Fibroblast of skin of right biceps (primary cell): ENCODE measurements at regions not wholly inside any gene's neighbourhood (a gene's known extent, or its start where the extent isn't known, plus 50 kb on each side); places are given as distances from the start of the nearest gene placed in this dataset.
"Not testable (repeated sequence)": the region's sequence is repeated elsewhere in the genome, so short reads cannot be mapped to it uniquely, and the experiment has no call there.

Experiments used
- DNase-seq: peaks from one replicate; pipeline ENCODE4 v3.0.0-alpha.2; 2013

DNA sequence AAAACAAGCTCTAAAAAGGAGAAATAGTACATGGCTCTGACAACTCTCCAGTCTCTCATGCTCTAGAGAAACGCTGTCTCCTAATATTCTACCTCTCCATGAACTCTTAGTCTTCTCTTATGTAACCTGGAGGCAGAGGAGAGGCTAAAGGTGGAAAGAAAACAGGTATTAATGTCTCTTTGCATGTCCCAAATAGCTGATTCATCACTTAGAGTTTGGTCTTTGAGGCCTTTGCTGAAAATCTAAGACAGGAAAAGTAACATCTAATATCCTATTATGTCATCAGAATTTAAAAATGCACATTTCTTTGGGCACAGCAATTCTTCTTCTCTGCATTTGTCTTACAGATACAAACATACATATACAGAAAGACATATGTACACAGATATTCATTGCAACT is 127.2 kb downstream of the DHRS2 start:
- no peak for DNase-seq

DNA sequence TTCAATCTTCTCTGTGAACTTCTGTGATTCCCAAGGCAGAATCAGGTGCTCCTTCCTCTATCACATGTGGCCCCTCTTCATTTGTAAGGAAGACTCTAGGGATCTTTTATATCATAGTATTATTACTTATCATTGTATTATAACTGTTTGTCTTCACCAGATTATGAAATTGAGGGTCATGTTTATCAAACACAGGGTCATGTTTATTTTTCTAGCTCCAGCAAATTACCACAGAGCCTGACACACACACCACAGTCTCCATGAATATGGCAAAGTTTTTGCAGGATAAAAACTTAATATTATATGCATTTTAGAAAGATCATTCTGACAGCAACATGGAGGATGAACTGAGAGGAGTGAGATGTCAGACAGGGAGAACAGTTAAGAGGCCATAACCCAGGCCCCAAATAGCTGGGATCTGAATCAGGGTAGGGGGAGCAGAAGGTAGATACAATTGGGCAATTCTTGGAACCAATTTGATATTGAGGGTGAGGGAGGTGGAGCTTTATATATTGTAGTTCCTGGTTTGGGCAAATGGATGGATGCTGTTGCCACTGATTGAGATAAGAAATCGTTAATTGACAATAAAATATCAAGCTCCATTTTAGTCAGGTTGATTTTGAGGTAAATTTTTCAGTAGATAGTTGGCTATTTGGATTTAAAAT is 130.7 kb downstream of the DHRS2 start:
- DNase-seq = no peak

DNA sequence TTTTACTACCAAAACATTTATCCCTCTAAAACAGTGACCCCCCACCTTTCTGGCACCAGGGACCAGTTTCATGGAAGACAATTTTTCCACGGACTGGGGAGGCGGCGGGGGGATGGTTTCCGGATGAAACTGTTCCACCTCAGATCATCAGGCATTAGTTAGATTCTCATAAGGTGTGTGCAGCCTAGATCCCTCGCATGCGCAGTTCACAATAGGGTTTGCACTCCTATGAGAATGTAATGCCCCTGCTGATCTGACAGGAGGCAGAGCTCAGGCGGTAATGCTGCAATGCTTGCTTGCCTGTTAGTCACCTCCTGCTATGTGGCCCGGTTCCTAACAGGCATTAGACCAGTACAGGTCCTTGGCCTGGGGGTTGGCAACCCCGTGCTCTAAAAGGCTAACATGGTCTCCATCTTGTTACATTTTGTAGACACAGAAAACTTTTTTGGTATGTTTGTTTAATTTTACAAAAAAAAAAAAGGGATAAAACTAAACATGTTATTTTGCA is 133.1 kb downstream of the DHRS2 start:
- DNase-seq = not testable (repeated sequence)

DNA sequence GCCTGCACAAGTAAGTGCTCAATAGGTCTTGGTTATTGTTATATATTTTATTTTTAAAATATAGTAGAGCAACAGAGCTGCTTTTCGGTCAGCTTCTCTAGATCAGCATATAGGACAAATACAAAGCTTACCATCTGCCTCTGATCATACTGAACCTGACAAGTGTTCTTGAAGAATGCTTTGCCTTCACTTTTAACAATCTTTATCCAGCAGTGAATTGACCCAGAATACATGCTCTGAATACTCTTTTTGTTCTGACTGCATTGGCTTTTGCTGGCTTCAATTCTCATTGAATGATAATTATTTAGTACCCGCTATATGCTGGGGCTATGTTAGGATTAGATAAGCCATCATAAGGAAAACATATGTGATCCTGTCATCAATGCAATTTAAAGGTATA is 137.8 kb downstream of the DHRS2 start:
- DNase-seq = no peak

DNA sequence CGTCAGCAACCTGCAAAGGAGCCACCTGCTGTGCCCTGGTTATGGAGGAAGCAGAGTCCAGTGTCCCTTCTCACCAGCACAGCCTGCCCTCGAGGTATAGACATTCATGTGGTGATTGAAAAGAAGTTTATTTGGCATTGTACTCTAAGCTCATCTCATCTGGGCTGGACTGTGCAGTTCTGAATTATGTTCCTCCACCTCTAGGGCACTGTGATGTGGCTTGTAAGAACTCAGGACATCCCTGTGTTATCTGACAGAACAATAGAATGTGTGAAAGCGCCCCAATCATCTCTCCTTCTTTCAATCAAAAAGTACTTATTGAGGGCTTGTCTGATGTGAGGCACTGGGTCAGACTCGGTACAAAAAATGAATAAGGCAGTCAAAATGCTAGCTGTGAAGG is 140.1 kb downstream of the DHRS2 start:
- DNase-seq = no peak

DNA sequence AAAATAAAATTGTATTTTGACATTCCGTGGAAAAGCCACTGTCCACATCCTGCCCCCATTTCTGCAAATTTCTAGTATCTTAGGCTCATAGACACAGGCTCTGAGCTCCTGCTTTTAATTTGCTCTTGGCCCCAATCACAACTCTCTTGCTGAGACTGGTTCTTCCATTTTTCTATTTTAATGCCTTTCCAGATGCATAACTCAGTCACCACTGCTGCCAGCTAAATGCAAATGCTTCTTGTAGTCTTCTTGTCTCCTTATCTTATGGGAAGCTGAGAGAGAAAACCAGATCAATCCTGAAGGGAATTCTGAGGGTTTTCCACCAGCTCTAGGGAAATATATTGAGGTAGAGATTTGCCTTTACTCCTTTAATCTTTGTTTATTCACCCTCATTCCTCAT is 149.0 kb downstream of the DHRS2 start:
- DNase-seq = no peak

DNA sequence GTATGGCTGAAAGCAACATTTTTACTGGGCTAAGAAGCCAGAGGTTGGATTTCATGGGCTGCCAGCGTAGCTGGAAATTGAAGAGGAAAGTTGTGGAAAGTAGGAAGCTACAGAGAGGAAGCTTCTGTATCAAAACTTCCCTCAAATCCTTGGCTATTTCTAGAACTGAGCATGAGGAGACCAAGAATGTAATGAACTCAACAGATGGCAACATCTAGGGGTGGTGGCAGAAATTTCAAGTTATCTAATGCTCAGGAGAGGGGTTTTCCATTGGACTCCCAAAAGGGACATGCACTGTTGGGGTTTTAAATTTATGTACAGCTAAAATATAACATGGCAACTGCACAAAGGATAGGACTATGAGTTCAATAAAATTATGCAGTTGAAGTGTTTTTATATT is 151.3 kb downstream of the DHRS2 start:
- no peak for DNase-seq

DNA sequence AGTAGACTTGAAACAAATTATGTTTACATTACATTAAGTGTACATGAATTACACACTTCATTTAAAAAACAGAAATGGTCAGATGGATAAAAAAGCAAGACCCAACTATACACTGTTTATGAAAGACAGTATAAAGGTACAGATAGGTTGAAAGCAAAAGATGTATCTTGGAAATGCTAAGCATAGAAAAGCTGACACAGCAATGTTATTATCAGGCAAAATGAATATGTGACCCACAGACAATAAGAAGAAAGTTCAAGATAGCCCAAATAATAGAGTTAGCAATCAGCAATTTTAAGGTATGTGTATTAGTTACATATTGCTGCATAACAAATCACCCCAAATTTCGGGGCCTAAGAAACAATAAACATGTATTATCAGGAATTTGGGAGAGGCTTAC is 153.5 kb downstream of the DHRS2 start:
- no peak for DNase-seq

DNA sequence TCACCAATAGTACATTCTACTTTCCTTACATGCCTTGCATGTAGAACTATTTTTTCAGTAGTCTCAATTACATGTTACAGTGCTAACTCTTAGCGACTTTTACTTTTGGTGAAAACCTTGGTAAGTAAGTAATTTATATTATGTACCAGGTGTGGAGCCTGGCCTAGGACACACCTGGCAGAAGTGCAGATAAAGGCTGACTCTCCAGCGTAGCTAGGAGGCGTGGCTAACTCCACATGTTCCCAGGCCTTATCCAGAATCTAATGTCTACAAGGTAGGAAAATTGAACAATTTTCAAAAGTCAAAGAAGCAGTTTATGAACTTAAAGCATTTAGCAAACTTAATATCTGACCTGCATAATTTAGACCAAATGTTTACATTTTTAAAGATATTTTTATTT is 157.4 kb downstream of the DHRS2 start:
- DNase-seq = no peak

DNA sequence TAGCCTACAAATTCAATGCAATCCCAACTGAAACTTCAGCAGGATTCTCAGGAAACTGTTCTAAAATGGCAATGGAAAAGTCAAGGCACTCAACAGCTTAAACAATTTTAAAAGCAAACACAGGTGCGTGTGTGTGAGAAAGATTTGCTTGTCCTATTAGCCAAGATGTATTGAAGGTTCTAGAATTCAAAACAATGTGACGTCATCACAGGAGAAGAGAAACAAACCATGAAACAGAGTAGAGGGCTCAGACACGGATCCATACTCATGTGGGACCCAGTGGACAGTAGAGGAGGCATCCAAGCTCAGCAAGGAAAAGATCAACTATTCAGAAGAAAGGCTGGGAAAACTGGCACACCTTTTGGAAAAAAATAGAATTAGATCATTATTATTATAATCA is 152.8 kb upstream of the DHRS4 start:
- no peak for DNase-seq

DNA sequence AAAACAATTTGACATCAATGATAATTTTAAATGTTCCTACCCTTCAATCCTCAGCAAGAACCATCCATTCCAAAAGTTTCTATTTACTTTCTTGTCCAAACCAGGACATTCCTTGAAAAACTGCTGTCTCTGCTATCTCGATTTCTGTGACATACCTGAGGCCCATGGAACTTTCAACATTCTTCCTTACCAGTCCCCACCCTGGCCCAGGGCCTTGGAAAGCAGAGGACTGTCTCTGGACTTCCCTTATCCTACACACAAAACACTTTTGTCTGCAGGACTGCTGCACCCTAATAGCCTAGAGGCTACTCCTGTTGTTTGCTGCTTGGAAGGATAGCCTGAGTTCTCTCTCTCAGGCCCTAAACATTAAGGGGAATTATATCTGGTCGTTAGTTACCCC is 151.8 kb upstream of the DHRS4 start:
- DNase-seq = no peak

DNA sequence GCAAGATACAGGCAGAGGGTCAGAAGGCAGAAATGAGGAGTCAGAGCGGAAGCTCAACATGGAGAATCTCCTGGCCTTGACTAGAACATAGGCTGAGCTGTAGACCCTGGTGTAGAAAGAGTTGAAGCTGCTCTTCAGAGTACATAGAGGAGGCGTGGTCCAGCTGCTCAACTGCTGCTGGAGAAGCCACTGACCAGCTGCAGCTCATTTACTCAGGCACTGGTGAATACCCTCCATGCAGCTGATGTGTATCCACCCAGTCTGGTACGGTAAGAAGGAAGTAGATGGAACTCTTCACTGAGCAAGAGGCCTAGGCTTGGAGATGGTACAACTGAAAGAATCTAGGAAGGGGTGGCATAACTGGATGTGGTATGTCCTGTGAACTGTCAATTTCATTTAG is 148.8 kb upstream of the DHRS4 start:
- DNase-seq = no peak

DNA sequence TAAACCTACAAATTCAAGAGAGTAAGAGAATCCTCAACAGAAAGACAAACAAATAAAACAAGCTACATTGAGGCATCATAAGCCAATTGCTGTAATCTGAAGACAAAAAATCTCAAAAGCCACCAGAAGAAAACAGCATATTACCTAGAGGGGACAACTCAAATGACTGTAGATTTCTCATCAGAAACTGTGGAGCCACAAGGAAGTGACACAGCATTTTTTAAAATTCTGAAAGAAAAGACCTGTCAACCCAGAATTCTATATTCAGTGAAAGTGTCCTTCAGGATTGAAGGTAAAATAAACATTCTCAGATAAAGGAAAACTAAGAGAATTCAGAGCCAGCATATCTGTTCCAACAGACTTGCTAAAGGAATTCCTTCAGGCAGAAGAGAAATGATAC is 147.8 kb upstream of the DHRS4 start:
- DNase-seq = no peak

DNA sequence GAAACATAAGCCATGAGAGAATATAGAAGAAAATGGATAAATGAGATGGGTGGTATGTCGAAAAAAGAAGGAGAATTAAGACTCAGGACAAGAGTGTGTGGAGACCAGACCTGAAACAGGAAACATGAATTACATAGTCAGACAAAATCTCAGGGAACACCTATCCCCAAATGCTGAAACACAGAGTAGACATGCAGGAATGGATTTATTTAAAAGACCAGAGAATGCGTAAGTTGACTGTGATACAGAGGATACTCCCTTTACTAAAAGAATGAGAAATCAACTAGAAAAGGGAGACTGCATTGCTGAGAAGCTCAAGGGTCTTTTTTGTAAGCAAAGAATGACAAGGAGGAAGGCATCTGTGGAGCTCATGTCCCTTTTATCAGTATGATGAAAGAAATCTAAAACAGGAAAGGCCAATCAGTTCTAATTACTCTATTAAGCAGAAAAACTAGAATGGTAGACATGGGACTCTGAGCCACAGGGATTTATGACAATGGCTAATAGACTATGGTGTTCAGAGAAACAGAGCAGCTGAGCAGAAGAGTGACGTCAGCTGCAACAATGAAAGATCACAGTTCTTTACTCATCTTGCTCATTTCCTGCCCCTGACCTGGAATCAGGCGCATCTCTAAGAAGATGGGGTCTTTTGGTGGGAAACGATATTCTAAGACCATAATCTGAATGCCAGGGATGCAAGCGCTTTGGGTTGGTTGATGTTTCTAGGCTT is 138.9 kb upstream of the DHRS4 start:
- no peak for DNase-seq

DNA sequence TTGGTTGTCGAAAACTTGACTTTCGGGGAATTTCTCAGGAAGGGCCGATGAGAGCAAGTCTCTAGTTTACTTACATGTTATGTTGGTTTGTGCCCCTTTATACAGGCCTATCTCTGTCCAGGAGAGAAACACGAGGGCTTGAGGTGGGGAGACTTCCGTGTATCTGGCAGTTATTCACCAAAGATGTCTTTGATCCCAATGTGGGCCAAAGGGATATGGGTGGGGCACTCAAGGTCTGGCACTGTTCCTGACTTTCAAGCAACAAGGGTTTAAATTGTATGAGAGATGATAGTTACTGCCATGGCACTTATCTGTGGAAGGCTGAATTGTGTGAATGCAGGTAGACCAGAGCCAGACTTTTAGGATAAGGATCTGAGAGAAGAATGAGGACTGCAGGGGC is 137.2 kb upstream of the DHRS4 start:
- DNase-seq = no peak

DNA sequence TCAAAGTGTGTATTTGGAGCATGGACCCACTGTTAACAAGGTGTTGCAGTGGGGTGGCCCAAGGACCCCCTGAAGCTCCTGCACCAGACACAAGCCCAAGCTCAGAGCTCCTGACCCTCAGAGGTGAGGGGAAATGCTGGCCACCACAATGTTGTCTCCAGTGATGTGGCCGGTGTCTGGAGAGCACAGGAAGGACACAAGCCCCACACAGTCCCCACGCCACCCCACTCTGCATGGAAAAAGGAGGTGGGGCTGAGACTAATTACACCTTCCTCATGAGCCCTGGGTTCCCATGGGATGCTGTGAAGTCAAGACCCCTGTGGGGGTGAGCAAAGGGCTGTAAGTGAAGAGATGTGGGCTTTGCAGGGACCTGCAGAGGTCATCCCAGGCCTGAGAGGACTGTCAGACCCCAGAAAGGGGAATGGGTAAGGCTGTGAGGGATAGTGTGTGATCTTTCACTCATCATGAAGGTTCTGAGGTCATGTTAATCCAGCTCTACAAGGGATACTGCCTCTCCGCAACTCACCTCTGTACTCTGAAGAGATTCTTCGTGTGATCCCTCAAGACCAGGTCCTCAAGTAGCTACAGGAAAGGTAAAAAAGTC is 136.3 kb upstream of the DHRS4 start:
- no peak for DNase-seq

DNA sequence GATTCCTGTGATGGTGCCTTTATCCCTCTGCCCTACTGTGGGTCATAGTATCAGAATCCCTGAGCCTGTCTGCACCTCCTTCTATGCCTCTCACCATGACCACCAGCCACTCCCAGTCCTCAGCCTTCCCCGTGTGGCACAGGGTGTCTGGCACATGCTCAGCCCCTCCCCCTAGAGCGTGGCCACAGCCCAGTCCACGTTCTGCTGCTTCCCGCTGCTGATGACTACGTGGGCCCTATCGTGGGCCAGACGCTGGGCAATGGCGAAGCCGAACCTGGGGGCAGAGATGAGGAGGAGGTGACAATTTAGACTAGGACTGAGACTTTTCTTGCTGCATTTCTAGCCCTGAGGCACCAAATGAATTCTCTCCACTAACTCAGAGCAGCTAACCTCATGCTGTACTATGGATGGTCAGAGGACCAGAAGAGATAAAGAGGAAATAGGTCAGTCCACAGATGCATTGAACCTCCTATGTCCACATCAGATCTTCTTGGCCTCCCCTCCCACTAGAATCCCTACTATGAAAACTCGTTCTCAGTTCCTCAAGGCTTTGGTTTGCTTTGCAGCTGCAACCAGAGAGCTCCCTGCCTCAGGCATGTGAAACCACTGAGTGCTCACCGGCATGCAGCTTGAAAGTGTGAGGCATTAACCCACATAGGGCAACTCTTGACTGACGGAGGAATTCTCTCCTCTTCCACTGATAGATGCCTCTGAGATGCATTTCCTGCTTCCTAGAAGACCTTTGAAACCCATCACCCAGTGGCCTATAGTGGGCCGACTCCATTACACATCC is 126.3 kb upstream of the DHRS4 start:
- peak; percentile 13 for DNase-seq

DNA sequence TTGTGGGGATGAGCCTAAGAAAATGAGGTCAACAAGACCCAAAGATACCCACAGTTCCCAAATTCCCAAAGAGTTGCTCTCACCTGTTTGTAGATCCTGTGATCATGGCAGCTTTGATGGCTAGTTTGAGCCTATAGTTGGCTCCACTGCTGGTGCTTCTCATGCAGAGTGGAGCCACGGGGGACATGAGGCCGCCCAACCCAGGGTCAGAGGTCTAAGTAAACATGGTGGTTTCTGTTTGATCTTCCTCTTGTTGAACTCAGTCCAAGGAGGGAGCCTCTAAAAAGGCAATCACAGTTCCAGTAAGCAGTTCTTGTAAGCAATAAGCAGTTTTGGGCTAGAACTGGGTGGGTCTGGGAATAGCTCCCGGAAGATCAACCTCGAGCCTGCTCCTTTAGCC is 125.6 kb upstream of the DHRS4 start:
- no peak for DNase-seq

DNA sequence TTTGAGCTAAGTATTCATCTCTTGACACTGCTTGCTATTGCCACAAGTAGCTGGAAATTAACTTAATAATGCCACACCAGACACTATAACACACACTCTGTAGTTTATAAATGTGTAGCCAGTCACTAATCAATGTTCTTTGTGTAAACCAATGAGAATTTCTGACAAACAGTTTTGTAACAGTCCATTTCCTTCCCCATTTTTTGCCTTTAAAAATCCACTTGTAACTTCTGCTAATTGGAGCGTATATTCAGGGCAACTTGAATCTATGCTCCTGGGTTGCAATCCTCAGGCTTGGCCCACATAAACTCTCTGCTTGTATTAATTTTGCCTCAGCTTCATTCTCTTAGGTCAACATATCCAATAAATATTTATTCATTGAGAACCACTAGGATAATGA is 125.0 kb upstream of the DHRS4 start:
- no peak for DNase-seq

DNA sequence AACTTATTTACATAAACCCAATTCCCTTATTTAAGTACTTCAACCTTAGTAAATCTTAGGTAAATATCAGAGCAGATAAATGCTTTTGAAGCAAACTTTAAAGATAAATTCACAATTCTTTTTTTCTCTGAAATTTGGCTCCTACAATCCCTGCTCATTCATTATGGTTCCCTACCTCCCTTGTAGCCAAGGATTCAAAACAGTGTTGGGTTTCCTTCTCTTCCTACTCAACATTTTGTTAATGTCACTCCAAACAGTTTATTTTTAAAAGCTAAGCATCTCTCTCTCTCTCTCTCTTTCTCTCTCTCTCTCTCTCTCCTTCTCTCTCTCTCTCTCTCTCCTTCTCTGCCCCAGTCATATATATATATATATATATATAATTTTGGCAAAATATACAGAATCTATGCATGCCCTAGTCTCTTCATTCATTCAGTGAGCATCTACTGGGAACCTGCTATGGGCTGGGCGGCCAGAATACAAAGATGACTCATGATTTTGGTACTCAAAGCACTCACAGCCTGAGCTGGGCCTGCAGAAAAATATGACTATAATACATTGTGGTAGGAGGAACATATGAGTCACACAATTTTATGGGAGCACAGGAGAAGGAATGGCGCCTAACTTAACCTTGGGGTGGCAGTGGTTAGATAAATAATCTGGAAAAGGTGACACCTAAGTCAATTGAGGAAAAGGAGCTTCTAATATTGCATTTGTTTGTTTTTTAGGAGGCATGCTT is 123.7 kb upstream of the DHRS4 start:
- peak; percentile 97 for DNase-seq

DNA sequence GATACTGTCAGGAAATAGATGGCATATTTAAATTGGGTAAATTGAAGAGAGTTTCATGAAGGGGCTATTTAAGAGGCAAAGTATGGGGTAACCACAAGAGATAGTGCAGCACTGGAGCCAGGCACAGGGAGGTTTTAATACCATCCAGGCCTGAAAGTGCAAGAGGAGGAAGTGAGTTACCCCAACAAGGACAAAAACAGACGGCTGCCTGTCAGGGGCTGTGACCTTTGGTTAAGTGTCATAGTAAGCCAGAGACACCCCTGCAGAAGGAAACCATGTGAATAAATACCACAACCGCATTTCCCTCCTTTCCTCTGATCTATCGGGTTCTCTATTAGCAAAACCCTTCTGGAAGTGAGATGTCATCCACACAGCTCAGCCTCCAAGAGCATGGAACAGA is 122.0 kb upstream of the DHRS4 start:
- no peak for DNase-seq

DNA sequence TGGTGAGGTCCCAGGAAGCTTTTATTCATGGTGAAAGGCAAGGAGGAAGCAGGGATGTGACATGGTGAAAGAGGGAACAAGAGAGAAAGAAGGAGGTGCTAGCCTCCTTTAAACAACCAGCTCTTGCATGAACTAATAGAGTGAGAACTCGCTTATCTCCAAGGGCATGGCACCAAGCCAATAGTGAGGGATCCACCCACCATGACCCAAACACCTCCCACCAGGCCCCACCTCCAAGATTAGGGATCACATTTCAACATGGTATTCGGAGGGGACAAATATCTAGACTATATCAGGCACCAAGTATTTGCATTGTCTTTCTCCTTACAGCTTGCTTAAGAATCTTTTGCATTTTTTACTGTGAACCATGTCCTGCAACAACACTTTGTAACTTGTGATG is 91.9 kb upstream of the DHRS4 start:
- peak; percentile 6 for DNase-seq

DNA sequence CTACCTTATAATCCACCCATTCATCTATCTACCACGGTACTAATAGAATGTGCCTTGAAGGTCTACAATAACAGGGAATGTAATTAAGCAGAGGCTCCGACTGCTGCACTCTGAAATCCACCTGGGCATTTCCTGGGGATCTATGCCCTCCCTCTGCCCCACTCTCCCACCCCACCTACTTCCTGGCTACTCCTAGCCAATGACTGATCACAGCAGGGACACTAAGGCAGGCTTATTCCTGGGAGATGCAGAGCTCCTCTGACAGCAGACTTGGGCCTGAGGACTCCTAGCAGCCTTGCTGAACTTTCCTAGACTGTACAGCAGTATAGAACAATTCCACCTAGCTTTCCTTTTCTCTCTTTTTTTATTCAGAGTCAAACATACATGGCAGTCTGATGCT is 91.1 kb upstream of the DHRS4 start:
- DNase-seq = no peak
